ENCODE measurements at regions not wholly inside any gene's neighbourhood (a gene's known extent, or its start where the extent isn't known, plus 50 kb on each side); places are given as distances from the start of the nearest gene placed in this dataset.

GRCh38 chr22:19574247-19574646, 50.0 kb upstream of the CLDN5 start:
- no peak for DNase-seq

- peak; percentile 9 for DNase-seq
Observed at GRCh38 chr22:19576460-19577421, 52.5 kb upstream of the CLDN5 start.

GRCh38 chr22:19577422-19577966, 53.3 kb upstream of the CLDN5 start:
- no peak for DNase-seq

- DNase-seq: no peak
Observed at GRCh38 chr22:19578180-19579004, 54.2 kb upstream of the CLDN5 start.

- no peak for DNase-seq
Observed at GRCh38 chr22:19579115-19579811, 55.1 kb upstream of the CLDN5 start.

DNA sequence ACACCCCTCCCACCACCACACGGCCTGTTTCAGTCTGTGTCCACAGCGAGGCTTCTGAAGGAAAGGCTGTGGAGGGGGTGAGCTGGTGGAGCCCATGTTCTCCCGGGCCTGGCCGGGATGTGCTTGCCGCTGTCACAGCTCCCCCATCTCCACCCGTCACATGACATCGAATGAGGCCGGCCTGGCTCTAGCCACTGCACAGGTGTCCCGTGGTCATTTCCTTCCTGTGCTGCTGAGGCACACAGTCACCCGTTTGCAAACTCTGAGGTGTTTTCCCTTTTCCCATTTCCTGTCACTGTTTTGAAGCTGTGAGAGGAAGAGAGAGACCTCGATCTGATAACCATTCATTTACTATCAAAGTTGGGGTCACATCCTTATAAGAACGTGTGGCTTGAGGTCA, 55.7 kb upstream of the CLDN5 start:
- no peak for DNase-seq

DNA sequence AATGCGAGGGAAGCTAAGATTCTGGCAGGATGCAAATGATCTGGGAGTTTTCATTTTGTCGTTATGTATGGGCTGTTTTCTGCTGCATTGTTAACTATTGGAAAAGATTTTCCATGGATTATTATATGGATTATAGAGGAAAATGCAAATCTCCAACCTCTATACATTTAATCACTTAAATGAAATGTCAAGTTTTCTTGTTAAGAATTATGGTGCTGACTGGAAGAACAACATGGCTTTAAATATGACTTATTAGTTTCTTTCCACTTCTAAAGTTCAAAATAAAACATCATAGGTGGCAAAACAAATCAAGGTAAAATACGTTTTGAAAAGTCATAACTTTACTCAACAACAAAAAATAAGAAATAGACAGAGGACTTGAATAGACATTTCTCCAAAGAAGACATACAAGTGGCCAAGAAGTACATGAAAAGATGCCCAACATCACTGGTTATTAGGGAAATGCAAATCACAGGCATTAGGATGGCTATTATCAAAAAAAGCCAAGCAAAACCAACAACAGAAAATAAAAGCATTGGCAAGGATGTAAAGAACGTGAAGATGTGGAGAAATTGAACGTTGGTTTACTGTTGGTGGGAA, 56.2 kb upstream of the CLDN5 start:
- no peak for DNase-seq

GRCh38 chr22:19582033-19582693, 58.0 kb upstream of the CLDN5 start:
- no peak for DNase-seq

DNA sequence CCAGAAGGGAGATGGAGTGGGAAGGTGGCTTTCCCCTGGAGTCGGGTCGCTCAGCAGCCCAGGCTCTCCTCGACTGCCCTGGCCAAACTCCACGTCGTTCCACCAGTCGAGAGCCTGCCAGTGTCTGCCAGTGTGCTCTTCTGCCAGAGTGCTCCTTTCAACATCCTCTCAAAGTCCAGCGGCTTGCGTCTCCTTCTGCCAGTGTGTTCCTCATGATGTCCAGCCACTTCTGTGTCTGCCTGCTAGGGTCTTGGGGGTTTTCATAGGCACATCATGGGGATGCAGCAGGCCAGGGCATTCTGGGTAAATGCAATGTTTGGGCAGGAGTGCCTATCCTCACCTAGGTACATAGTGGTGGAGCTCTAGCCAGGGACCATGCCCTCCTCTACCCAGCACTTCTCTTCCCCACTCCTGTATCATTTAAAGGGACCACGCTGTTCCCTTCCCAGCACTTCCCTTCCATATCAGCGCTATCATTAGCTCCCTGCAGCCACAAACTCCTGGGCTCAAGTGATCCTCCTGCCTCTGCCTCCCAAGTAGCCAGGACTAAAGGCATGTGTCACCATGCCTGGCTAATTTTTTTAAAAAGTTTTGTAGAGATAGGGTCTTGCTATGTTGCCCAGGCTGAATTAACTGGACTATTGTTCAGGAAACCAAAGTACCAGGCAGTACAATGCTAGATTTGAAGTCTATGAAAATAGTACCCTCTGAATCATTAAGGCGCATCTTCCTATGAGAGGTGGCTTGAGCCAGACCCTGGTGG, 62.9 kb upstream of the CLDN5 start:
- DNase-seq: no peak

- DNase-seq: no peak
Observed at GRCh38 chr22:19590696-19591095, 66.5 kb upstream of the CLDN5 start.

DNA sequence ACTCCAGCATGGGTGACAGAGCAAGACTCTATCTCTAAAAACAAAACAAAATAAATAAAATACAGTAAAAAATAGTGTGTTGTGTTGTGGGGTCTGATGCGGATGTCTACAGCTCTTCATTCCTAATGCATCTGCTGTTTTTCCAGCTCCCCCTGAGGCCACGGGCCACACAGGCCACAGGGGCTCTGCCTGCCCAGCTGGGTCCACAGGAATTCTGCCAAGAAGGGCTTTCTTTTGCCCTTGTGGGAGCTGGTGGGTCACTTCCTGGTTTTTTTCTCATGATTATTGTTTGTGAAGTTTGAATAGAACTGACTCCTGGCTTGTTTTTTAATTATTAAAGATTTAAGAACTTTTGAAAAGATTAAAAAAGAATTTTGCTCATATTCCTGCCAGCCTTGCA, 67.4 kb upstream of the CLDN5 start:
- no peak for DNase-seq

DNA sequence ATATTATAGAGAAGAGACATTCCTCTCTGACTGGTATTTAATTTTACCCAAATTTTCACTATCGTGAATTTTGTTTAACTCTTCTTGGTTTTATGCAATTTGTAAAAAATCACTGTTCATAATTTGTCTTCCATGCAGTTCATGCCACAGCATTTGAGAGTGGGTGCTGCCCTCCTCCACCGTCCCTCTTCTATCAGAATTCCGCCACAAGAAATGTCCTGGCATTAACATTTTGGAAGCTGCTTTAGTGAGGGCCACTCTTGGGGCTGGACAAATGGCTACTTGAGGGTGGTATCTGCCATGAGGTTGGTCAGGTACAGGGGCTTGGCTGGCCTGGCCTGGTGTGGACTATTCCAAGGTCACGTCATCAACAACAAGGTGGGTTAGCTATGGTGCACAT, 68.3 kb upstream of the CLDN5 start:
- no peak for DNase-seq

- no peak for DNase-seq
Observed at GRCh38 chr22:19593991-19594569, 69.9 kb upstream of the CLDN5 start.

DNA sequence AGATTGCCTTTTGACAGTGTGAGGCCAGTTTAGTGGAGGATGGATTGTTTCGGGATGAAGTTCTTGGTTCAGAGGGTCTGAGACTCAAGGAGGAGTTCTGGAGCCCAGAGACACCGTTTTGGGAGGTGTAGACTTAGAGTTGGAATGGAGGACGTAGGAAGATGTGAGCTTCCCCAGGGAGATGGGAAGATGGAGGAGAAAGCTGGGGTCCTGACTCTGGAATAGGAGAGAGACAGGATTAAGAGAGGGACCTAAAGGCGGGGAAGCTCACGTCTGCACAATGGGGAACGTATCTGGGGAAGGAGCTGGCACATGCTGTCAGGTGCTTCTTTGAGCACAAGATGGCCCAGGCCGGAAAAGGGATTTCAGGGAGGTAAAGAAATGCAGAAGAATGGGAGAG, 71.3 kb upstream of the CLDN5 start:
- no peak for DNase-seq

DNA sequence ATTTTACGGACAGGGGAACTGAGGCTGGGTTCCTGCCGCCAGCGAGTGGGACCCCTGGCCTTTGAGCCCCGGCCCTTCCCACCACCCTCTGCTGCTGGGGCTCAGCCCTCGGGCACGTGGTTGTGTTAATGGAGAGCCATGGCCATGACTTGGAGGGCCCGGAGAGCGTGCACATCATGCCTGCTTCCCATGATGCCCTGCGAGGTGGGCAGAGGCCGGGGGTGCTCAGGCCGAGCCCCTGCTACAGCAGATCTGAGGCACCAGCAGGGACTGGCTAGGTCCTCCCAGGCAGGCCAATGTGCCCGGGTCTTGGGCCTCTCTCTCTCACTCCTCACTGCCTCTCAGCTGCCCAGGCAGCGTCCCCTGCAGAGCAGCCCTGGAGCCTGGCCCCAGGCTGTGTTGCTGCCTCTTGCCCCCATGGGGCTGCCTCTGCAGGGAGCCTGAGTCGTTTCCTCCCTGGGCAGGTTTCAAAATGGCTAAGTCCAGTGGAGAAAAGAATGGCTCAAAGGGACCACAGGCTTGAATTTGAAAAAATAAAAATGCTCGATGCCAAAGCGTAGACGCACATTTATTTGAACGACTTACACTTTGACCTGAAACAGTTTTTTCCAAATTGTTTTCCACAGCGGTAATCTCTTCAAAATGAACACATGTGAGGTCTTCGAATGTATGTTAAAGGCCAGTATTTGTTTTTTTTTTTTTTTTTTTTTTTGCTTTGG, 72.6 kb upstream of the CLDN5 start:
- DNase-seq: no peak

- DNase-seq: peak; percentile 45
Observed at GRCh38 chr22:19597399-19597735, 73.2 kb upstream of the CLDN5 start.

GRCh38 chr22:19598054-19598855, 74.0 kb upstream of the CLDN5 start:
- DNase-seq: no peak

GRCh38 chr22:19599004-19599403, 74.8 kb upstream of the CLDN5 start:
- DNase-seq: no peak

- no peak for DNase-seq
Observed at GRCh38 chr22:19599626-19600243, 75.5 kb upstream of the CLDN5 start.
